K562 (cell line): ENCODE measurements at regions not wholly inside any gene's neighbourhood (a gene's known extent, or its start where the extent isn't known, plus 50 kb on each side); places are given as distances from the start of the nearest gene placed in this dataset.

Source experiments
- ATAC-seq: fragments of 200-7000 bp; cut with Tn5 transposase; 3 replicates; pipeline ENCODE4 v1.9.1; 2020; ENCODE audit warnings: moderate library complexity
- BruUV-seq: library from RNA; stranded (reverse); fragments of 400-500 nt; replicated peaks from 2 replicates; lab custom pipeline; 2021; lab: Mats Ljungman, UMichigan
- CTCF ChIA-PET: fragments of 300-600 bp; formaldehyde crosslinking; extraction: SDS; loops from one replicate; lab custom pipeline; 2021; ENCODE audit warnings: low intra/inter-chr PET ratio; lab: Yijun Ruan, JAX
- POLR2A ChIA-PET: fragments of 300-600, 350-650 bp; sonication (Branson Sonifier 250); formaldehyde crosslinking; extraction: SDS; loops from one replicate; lab custom pipeline; 2021; ENCODE audit warnings: antibody characterized with exemption, inconsistent platforms; lab: Yijun Ruan, JAX
- DNase-seq, 4 experiments: peaks; one replicate each; pipeline versions ENCODE4 v3.0.0 to v3.0.0-alpha.2; 2011 to 2018; ENCODE audit warnings: low spot score in 3 of 4, mixed read lengths in 3 of 4; ENCODE audit errors: extremely low read depth in 1 of 4
- FAIRE-seq: peaks from 2 replicates; lab custom pipeline; 2011; peaks lifted over from hg19 to GRCh38; lab: Jason Lieb, UNC
- H2AFZ ChIP-seq: 2 replicates; pipeline ENCODE4 v1.6.0; 2011; ENCODE audit warnings: low read depth, low read length, control low read depth, inconsistent platforms
- H3K27ac ChIP-seq: fragments of 200-600 bp; 3 replicates; pipeline ENCODE4 v1.8.0; 2011; ENCODE audit warnings: low read depth, mild to moderate bottlenecking, control low read depth, inconsistent platforms, low read length, moderate library complexity, mixed read lengths; ENCODE audit errors: extremely low read depth
- H3K27me3 ChIP-seq, 2 experiments: fragments of 300-600 bp in 1 of 2; 2 replicates in 1 of 2; 3 replicates in 1 of 2; pipeline versions ENCODE4 v1.6.0 to v1.8.0; 2011; ENCODE audit warnings: inconsistent platforms in 2 of 2, low read length in 2 of 2, mild to moderate bottlenecking in 1 of 2, mixed read lengths in 1 of 2, moderate library complexity in 1 of 2; ENCODE audit not compliant: control insufficient read depth in 2 of 2, insufficient read depth in 2 of 2
- H3K36me3 ChIP-seq: fragments of 300-600 bp; 3 replicates; pipeline ENCODE4 v1.8.0; 2011; ENCODE audit warnings: mild to moderate bottlenecking, low read length, inconsistent platforms; ENCODE audit not compliant: control insufficient read depth, insufficient read depth
- H3K4me1 ChIP-seq, 2 experiments: fragments of 200-600 bp in 1 of 2; replicated peaks in 1 of 2; 2 replicates in 1 of 2; 3 replicates in 1 of 2; pipeline versions ENCODE4 v1.5.1 to v1.8.0; 2011; ENCODE audit warnings: inconsistent platforms in 2 of 2, low read length in 2 of 2, mild to moderate bottlenecking in 1 of 2, mixed read lengths in 1 of 2, moderate library complexity in 1 of 2; ENCODE audit not compliant: control insufficient read depth in 2 of 2, insufficient read depth in 2 of 2
- H3K4me2 ChIP-seq: 2 replicates; pipeline ENCODE4 v1.6.1; 2011; ENCODE audit warnings: low read length, control low read depth, inconsistent platforms, mixed read lengths; ENCODE audit not compliant: insufficient read depth
- H3K4me3 ChIP-seq: fragments of 200-600 bp; sonication (generic), shearing (Covaris generic); 2 replicates; pipeline ENCODE4 v1.5.1; 2016; ENCODE audit warnings: control low read depth, inconsistent platforms
- H3K79me2 ChIP-seq: fragments of 200-600 bp; 3 replicates; pipeline ENCODE4 v1.8.0; 2011; ENCODE audit warnings: low read length, inconsistent platforms; ENCODE audit not compliant: control insufficient read depth, insufficient read depth
- H3K9ac ChIP-seq, 2 experiments: 2 replicates each; pipeline versions ENCODE4 v1.6.0 to v1.6.1; 2011; ENCODE audit warnings: low read depth in 2 of 2, low read length in 2 of 2, control low read depth in 1 of 2, inconsistent platforms in 1 of 2, mild to moderate bottlenecking in 1 of 2, mixed read lengths in 1 of 2; ENCODE audit not compliant: insufficient read depth in 1 of 2
- H3K9me1 ChIP-seq: one replicate; pipeline ENCODE4 v1.6.0; 2011; ENCODE audit warnings: inconsistent platforms, mild to moderate bottlenecking, low read length, moderate library complexity; ENCODE audit not compliant: control insufficient read depth, insufficient read depth
- H3K9me3 ChIP-seq: replicated peaks from 2 replicates; pipeline ENCODE4 v1.5.1; 2011; ENCODE audit warnings: low read depth, low read length, inconsistent platforms; ENCODE audit not compliant: control insufficient read depth, insufficient read depth
- H4K20me1 ChIP-seq: replicated peaks from 2 replicates; pipeline ENCODE4 v1.6.1; 2011; ENCODE audit warnings: low read length, inconsistent platforms, mixed read lengths; ENCODE audit not compliant: control insufficient read depth, insufficient read depth
- CGGBP1 ChIP-seq: fragments of 250-450 bp; sonication (Bioruptor Pico); IDR thresholded peaks from 2 replicates; pipeline ENCODE4 v1.9.0; 2021; ENCODE audit warnings: mild to moderate bottlenecking
- JUN ChIP-seq, 2 experiments: sonication (generic) in 1 of 2; formaldehyde crosslinking in 1 of 2; IDR thresholded peaks; 2 replicates each; pipeline versions ENCODE4 v1.6.1 to v1.8.0; 2012 to 2022; ENCODE audit warnings: borderline replicate concordance in 2 of 2, mild to moderate bottlenecking in 2 of 2, improper control_type of control experiment in 1 of 2, low read depth in 1 of 2, low read length in 1 of 2, missing genetic modification reagents in 1 of 2
- ZNF512 ChIP-seq: IDR thresholded peaks from 2 replicates; pipeline ENCODE4 v1.6.1; 2016; ENCODE audit warnings: missing genetic modification characterization, missing compliant biosample characterization
- WGBS: fragments of 100-300 bp; shearing (Covaris generic); methylation state at CpG from one replicate; pipeline ENCODE4 v1.1.6; 2016; ENCODE audit warnings: low coverage, mixed read lengths; ENCODE audit not compliant: insufficient coverage; ENCODE audit errors: missing lambda C conversion rate; 5-methylcytosine and 5-hydroxymethylcytosine counted together
- in situ Hi-C: fragments of 300-500 bp; cut with MboI; formaldehyde crosslinking; loops from 4 replicates; pipeline ENCODE4 v1.15.0; 2018; ENCODE audit warnings: inconsistent platforms, mixed read lengths
- intact Hi-C: fragments of 100-400 bp; cut with micrococcal nuclease; formaldehyde crosslinking; loops from 2 replicates; pipeline ENCODE4 v1.14.2; 2022

- Histone ChIP-seq H3K4me3 (no peak overlapping the region), H3K9ac (no peak overlapping the region), H3K79me2 (no peaks in the 10 kb centered on the region; the same call in 2 of the 3 replicates), H3K36me3 (no peaks in the 10 kb centered on the region), H4K20me1 (no peaks in the 10 kb centered on the region), H3K9me1 (peaks cover 3% of the 10 kb centered on the region), H3K27me3 (no peaks in the 10 kb centered on the region), H2AFZ (no peak overlapping the region), H3K4me1 (peaks cover 7 to 17% of the 10 kb centered on the region in 2 experiments), H3K9me3 (no peaks in the 10 kb centered on the region), H3K4me2 (no peak overlapping the region), H3K27ac (no peak overlapping the region)
- FAIRE-seq (no peak), DNase-seq (no peak), ATAC-seq (no peak)
- CTCF ChIA-PET, result no interaction called here
- in situ Hi-C loops (no loop called here), intact Hi-C loops (no loop called here)
- POLR2A ChIA-PET, result no interaction called here
- WGBS, result 30% methylated on average over 2 of the region's 2 CpGs
- BruUV-seq, result no TSS peak
- TF ChIP-seq ZNF512, result peak; percentile 82
- TF ChIP-seq CGGBP1 (CRISPR knock-in tag), result no peak
- no peak for TF ChIP-seq JUN (IDR thresholded peaks at IDR 0.05; ENCODE audit: borderline replicate concordance, low read depth, low read length)
- TF ChIP-seq JUN (CRISPR knock-in tag; IDR thresholded peaks at IDR 0.05; ENCODE audit: borderline replicate concordance), result no peak
Observed at GRCh38 chr1:14478120-14478519, 120.4 kb upstream of the KAZN start.
